Caki2 (cell line): ENCODE measurements at regions not wholly inside any gene's neighbourhood (a gene's known extent, or its start where the extent isn't known, plus 50 kb on each side); places are given as distances from the start of the nearest gene placed in this dataset.

Experiments used
- DNase-seq: peaks from one replicate; pipeline ENCODE4 v3.0.0-alpha.2; 2015; ENCODE audit warnings: low read depth
- in situ Hi-C: cut with HindIII; loops from 2 replicates; pipeline ENCODE4 v1.10.0; 2016; ENCODE audit warnings: low sequenced_read_pairs, low pct_unique_long_range_greater_than_20kb, mixed read lengths

- DNase-seq = no peak
- in situ Hi-C loops = no loop called here
These were observed 50.8 kb upstream of the MYCN start for GRCh38 chr2:15889442-15890123.

- no peak for DNase-seq
- in situ Hi-C loops = no loop called here
These were observed 50.1 kb upstream of the MYCN start for GRCh38 chr2:15890124-15890754.
